Activated CD8-positive, alpha-beta memory T cell treated with anti-CD3 and anti-CD28 coated beads, Interleukin-2, amount 10 ng/mL, durations not matched to agents 7 days and 5 days (primary cell): ENCODE measurements at regions not wholly inside any gene's neighbourhood (a gene's known extent, or its start where the extent isn't known, plus 50 kb on each side); places are given as distances from the start of the nearest gene placed in this dataset.

Experiments
- ATAC-seq: fragments of 150-1000 bp; cut with Tn5 transposase; one replicate; pipeline ENCODE4 v1.10.0; 2021; ENCODE audit warnings: moderate library complexity
- CTCF ChIA-PET: fragments of 350-600 bp; sonication (Branson Sonifier 250); formaldehyde crosslinking; loops from one replicate; lab custom pipeline; 2021; ENCODE audit warnings: antibody characterized with exemption; lab: Charles Lee
- DNase-seq: peaks from one replicate; pipeline ENCODE4 v3.0.0-alpha.2; 2020
- H3K27ac Mint-ChIP-seq: one replicate; pipeline ENCODE4 v1.8.0; 2021; ENCODE audit warnings: mild to moderate bottlenecking, mixed read lengths
- H3K27me3 Mint-ChIP-seq: one replicate; pipeline ENCODE4 v1.8.0; 2021; ENCODE audit warnings: mixed read lengths
- H3K36me3 Mint-ChIP-seq: one replicate; pipeline ENCODE4 v1.8.0; 2021; ENCODE audit warnings: mild to moderate bottlenecking, mixed read lengths
- H3K4me1 Mint-ChIP-seq: one replicate; pipeline ENCODE4 v1.8.0; 2021; ENCODE audit warnings: mixed read lengths
- H3K4me3 Mint-ChIP-seq: one replicate; pipeline ENCODE4 v1.8.0; 2021; ENCODE audit warnings: mild to moderate bottlenecking, moderate library complexity, mixed read lengths
- H3K9me3 Mint-ChIP-seq: one replicate; pipeline ENCODE4 v1.8.0; 2022; ENCODE audit warnings: low read depth, mixed read lengths

GRCh38 chr2:120472891-120473309 lies 127.0 kb downstream of the INHBB start:
- ATAC-seq, result no peak
- CTCF ChIA-PET, result no interaction called here
- no peak for DNase-seq
- no peaks in the 10 kb centered on the region for H3K36me3 Mint-ChIP-seq
- no peaks in the 10 kb centered on the region for H3K9me3 Mint-ChIP-seq
- no peaks in the 10 kb centered on the region for H3K4me1 Mint-ChIP-seq
- no peaks in the 10 kb centered on the region for H3K27me3 Mint-ChIP-seq
- no peak overlapping the region for H3K27ac Mint-ChIP-seq
- H3K4me3 Mint-ChIP-seq, result no peak overlapping the region

GRCh38 chr2:120473522-120474271 lies 127.8 kb downstream of the INHBB start:
- no peaks in the 10 kb centered on the region for H3K9me3 Mint-ChIP-seq
- no peak overlapping the region for H3K4me3 Mint-ChIP-seq
- no peak overlapping the region for H3K27ac Mint-ChIP-seq
- no peaks in the 10 kb centered on the region for H3K27me3 Mint-ChIP-seq
- H3K4me1 Mint-ChIP-seq, result no peaks in the 10 kb centered on the region
- ATAC-seq (no peak), DNase-seq (no peak)
- H3K36me3 Mint-ChIP-seq, result no peaks in the 10 kb centered on the region
- CTCF ChIA-PET, result no interaction called here

- CTCF ChIA-PET, result no interaction called here
- no peaks in the 10 kb centered on the region for H3K4me1 Mint-ChIP-seq
- no peak for ATAC-seq
- no peak overlapping the region for H3K27ac Mint-ChIP-seq
- H3K9me3 Mint-ChIP-seq, result no peaks in the 10 kb centered on the region
- no peaks in the 10 kb centered on the region for H3K27me3 Mint-ChIP-seq
- no peak for DNase-seq
- H3K4me3 Mint-ChIP-seq, result no peak overlapping the region
- H3K36me3 Mint-ChIP-seq, result no peaks in the 10 kb centered on the region
Observed at GRCh38 chr2:120474486-120474885, 128.6 kb downstream of the INHBB start.

GRCh38 chr2:120476141-120476540 lies 130.2 kb downstream of the INHBB start:
- CTCF ChIA-PET, result no interaction called here
- Mint-ChIP-seq H3K9me3 (no peaks in the 10 kb centered on the region), H3K4me1 (no peaks in the 10 kb centered on the region), H3K4me3 (no peak overlapping the region), H3K36me3 (no peaks in the 10 kb centered on the region), H3K27me3 (no peaks in the 10 kb centered on the region), H3K27ac (no peak overlapping the region)
- DNase-seq (no peak), ATAC-seq (no peak)

GRCh38 chr2:120477198-120477597 lies 131.3 kb downstream of the INHBB start:
- no peak overlapping the region for H3K27ac Mint-ChIP-seq
- H3K4me3 Mint-ChIP-seq, result no peak overlapping the region

GRCh38 chr2:120477831-120478481 lies 132.0 kb downstream of the INHBB start:
- Mint-ChIP-seq H3K36me3 (no peaks in the 10 kb centered on the region), H3K4me3 (no peak overlapping the region), H3K4me1 (no peaks in the 10 kb centered on the region), H3K27ac (no peak overlapping the region), H3K27me3 (no peaks in the 10 kb centered on the region), H3K9me3 (no peaks in the 10 kb centered on the region)
- DNase-seq, result no peak
- ATAC-seq, result no peak
- CTCF ChIA-PET, result no interaction called here

More at GRCh38 chr2:120477198-120477597, 131.3 kb downstream of the INHBB start:
- ATAC-seq, result no peak
- Mint-ChIP-seq H3K4me1 (no peaks in the 10 kb centered on the region), H3K27me3 (no peaks in the 10 kb centered on the region), H3K9me3 (no peaks in the 10 kb centered on the region), H3K36me3 (no peaks in the 10 kb centered on the region)
- CTCF ChIA-PET, result no interaction called here
- no peak for DNase-seq

- DNase-seq (no peak), ATAC-seq (no peak)
- CTCF ChIA-PET, result no interaction called here
- no peaks in the 10 kb centered on the region for H3K4me1 Mint-ChIP-seq
- no peaks in the 10 kb centered on the region for H3K27me3 Mint-ChIP-seq
- H3K9me3 Mint-ChIP-seq, result no peaks in the 10 kb centered on the region
- no peaks in the 10 kb centered on the region for H3K36me3 Mint-ChIP-seq
- H3K27ac Mint-ChIP-seq, result no peak overlapping the region
- no peak overlapping the region for H3K4me3 Mint-ChIP-seq
Observed at GRCh38 chr2:120480346-120480902, 134.5 kb downstream of the INHBB start.

- Mint-ChIP-seq H3K9me3 (no peaks in the 10 kb centered on the region), H3K27ac (no peak overlapping the region), H3K4me3 (no peak overlapping the region), H3K4me1 (no peaks in the 10 kb centered on the region), H3K27me3 (no peaks in the 10 kb centered on the region), H3K36me3 (no peaks in the 10 kb centered on the region)
- ATAC-seq, result no peak
- no peak for DNase-seq
- CTCF ChIA-PET, result no interaction called here
Observed at GRCh38 chr2:120480903-120481445, 135.0 kb downstream of the INHBB start.

GRCh38 chr2:120481446-120482194 lies 135.7 kb downstream of the INHBB start:
- Mint-ChIP-seq H3K4me3 (no peak overlapping the region), H3K36me3 (no peaks in the 10 kb centered on the region), H3K9me3 (no peaks in the 10 kb centered on the region), H3K27me3 (no peaks in the 10 kb centered on the region), H3K4me1 (no peaks in the 10 kb centered on the region), H3K27ac (no peak overlapping the region)
- ATAC-seq, result no peak
- no peak for DNase-seq
- CTCF ChIA-PET, result no interaction called here

GRCh38 chr2:120482334-120482733 lies 136.4 kb downstream of the INHBB start:
- Mint-ChIP-seq H3K9me3 (no peaks in the 10 kb centered on the region), H3K27me3 (no peaks in the 10 kb centered on the region), H3K36me3 (no peaks in the 10 kb centered on the region), H3K4me1 (no peaks in the 10 kb centered on the region), H3K27ac (no peak overlapping the region), H3K4me3 (no peak overlapping the region)
- CTCF ChIA-PET, result no interaction called here
- DNase-seq (no peak), ATAC-seq (no peak)

GRCh38 chr2:120483355-120483754 lies 137.4 kb downstream of the INHBB start:
- no peaks in the 10 kb centered on the region for H3K27me3 Mint-ChIP-seq
- H3K4me1 Mint-ChIP-seq, result no peaks in the 10 kb centered on the region
- CTCF ChIA-PET, result interaction anchor here (0.7 to 1.2 kb wide), 2 partner anchors 18 to 112 kb away, joined by 3 to 5 read pairs; no protein-coding TSS in a partner anchor
- H3K4me3 Mint-ChIP-seq, result no peak overlapping the region
- DNase-seq (no peak), ATAC-seq (no peak)
- H3K36me3 Mint-ChIP-seq, result no peaks in the 10 kb centered on the region
- no peak overlapping the region for H3K27ac Mint-ChIP-seq
- H3K9me3 Mint-ChIP-seq, result no peaks in the 10 kb centered on the region

- ATAC-seq (no peak), DNase-seq (no peak)
- Mint-ChIP-seq H3K9me3 (no peaks in the 10 kb centered on the region), H3K27me3 (no peaks in the 10 kb centered on the region), H3K4me3 (no peak overlapping the region), H3K27ac (no peak overlapping the region), H3K4me1 (no peaks in the 10 kb centered on the region), H3K36me3 (no peaks in the 10 kb centered on the region)
- CTCF ChIA-PET, result no interaction called here
Observed at GRCh38 chr2:120485096-120485495, 139.2 kb downstream of the INHBB start.

- Mint-ChIP-seq H3K27ac (no peak overlapping the region), H3K27me3 (no peaks in the 10 kb centered on the region), H3K4me3 (no peak overlapping the region), H3K4me1 (no peaks in the 10 kb centered on the region), H3K9me3 (no peaks in the 10 kb centered on the region), H3K36me3 (no peaks in the 10 kb centered on the region)
- DNase-seq (no peak), ATAC-seq (no peak)
- CTCF ChIA-PET, result no interaction called here
Observed at GRCh38 chr2:120486441-120486840, 140.5 kb downstream of the INHBB start.
